ENCODE measurements at regions not wholly inside any gene's neighbourhood (a gene's known extent, or its start where the extent isn't known, plus 50 kb on each side); places are given as distances from the start of the nearest gene placed in this dataset.

DNA sequence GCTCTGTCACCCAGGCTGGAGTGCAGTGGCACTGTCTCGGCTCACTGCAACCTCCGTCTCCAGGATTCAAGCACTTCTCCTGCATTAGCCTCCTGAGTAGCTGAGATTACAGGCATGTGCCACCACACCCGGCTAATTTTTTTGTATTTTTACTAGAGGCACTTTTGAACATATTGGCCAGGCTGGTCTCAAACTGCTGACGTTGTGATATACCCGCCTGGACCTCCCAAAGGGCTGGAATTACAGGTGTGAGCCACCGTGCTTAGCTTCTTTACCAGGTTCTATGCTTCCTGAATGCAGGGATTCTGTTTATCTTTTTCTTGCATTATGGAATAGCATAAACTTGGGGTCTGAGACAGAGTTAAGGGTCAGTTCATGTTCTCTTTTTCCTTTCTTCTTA lies 317.9 kb upstream of the RBFOX1 start:
- no peak for DNase-seq (ENCODE audit: low read depth)

DNA sequence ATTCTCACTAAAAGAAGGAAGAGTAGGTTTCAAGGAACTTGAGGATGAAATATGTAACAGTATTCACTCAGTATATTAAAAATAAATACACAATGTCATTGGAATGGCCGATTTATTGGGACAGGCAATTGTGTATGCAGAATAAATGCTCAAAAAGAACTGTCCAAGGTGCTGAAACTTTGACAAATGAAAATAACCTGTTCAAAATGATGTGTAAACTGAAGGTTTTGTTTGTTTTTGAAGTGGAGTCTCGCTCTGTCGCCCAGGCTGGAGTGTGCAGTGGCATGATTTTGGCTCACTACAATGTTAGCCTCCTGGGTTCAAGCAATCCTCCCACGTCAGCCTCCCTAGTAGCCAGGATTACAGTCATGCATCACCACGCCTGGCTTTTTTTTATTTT lies 318.7 kb upstream of the RBFOX1 start:
- no peak for DNase-seq (ENCODE audit: low read depth)

DNA sequence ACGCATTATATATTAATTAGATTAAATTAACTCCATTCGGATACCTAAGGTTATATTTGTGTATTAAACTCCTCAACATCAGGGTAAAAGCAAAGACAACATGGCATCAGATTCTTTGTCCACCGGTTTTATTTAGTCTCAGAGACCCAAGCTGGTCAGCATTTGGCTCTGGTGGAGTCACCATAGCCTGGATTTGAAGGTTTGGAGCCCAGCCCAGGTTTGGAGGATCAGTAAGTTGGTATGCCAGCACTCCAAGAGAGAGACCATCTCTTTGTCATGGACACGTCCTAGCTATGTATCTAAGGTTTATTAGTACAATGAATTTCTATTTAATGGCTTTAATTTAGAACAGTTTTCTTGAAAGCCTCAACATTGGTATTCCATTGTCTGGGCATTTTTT lies 328.4 kb upstream of the RBFOX1 start:
- DNase-seq (ENCODE audit: low read depth) = no peak

DNA sequence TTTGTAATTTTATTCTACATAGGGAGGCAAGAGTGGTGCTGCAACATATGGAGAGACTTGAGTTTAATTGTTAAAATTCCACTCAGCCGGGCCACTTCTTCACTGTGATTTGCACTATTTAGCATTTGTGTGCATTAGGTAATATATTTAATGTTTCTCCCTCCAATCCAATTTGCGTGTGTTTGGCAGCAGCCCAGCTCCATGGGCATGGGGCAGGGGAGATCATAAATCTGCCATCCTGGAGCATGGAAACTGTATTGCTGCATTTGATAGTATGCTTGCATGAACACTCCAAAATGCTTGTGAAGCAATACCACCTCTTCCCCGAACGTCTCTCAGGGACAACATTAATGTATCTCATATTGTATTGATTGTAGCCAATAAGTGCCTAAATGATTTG lies 339.1 kb upstream of the RBFOX1 start:
- DNase-seq (ENCODE audit: low read depth) = no peak

DNA sequence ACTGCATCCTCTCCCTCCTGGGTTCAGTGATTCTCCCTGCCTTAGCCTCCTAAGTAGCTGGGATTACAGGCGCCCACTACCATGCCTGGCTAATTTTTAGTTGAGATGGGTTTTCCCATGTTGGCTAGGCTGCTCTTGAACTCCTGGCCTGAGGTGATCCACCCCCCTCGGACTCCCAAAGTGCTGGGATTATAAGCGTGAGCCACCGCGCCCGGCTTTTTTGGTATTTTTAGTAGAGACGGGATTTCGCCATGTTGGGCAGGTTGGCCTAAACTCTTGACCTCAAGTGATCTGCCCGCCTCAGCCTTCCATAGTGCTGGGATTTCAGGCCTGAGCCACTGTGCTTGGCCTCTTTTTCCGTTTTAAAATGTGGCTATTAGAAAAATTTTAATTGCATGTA lies 343.8 kb upstream of the RBFOX1 start:
- no peak for DNase-seq (ENCODE audit: low read depth)

GRCh38 chr16:6977916-6978315 lies 354.7 kb upstream of the RBFOX1 start:
- DNase-seq (ENCODE audit: low read depth) = no peak

DNA sequence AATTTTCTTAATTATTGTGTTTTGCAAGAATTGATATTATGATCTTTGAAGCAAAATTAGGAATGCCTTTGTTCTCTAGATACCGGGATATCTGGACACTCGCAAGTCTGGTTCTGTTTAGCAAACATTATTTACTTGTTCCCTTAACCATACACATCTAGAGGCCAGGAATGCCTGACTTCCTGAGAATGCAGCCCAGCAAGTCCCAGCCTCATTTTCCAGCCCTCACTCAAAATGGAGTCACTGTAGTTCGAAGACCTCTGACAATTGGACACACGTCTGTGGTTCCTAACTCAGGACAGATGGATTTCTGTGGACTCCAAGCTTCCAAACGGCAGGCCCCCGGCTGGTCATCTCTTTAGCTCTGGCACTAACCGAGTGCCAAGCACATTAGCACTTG lies 355.4 kb upstream of the RBFOX1 start:
- no peak for DNase-seq (ENCODE audit: low read depth)

GRCh38 chr16:6976716-6977115 lies 355.9 kb upstream of the RBFOX1 start:
- no peak for DNase-seq (ENCODE audit: low read depth)

- no peak for DNase-seq (ENCODE audit: low read depth)
These were observed 362.3 kb upstream of the RBFOX1 start for GRCh38 chr16:6970171-6970857.

DNA sequence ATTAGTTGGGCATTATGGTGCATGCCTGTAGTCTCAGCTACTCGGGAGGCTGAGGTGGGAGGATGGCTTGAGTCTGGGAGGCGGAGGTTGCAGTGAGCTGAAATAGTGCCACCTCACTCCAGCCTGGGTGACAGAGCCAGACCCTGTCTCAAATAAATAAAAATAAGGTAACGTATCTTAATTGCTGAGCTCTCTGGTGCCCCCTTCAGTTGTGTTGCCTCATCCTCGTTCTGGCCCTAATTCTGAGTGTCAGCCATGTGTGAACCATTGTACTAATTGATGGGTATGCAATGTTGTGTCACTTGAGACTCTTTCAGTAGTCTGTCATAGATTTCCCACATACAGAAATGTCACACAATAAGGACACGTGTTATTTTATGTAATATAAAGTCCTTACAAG lies 363.1 kb upstream of the RBFOX1 start:
- no peak for DNase-seq (ENCODE audit: low read depth)

GRCh38 chr16:6967796-6968320 lies 364.8 kb upstream of the RBFOX1 start:
- DNase-seq (ENCODE audit: low read depth) = no peak

DNA sequence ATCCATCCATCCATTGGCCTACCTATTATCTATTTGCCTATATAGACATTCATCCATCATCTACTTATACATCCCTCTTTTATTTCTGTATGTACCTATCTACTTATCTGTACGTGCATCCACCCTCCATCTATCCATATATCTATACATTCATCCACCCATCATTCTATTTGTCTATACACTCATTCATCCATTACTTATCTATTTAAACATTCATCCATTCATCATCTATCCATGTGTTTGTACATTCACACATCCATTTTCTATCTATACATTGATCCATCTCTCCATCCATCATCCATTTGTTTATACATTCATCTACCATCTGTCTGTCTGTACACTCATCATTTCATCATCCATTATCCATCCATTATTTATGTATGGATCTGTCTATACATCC lies 365.7 kb upstream of the RBFOX1 start:
- DNase-seq (ENCODE audit: low read depth) = no peak

DNA sequence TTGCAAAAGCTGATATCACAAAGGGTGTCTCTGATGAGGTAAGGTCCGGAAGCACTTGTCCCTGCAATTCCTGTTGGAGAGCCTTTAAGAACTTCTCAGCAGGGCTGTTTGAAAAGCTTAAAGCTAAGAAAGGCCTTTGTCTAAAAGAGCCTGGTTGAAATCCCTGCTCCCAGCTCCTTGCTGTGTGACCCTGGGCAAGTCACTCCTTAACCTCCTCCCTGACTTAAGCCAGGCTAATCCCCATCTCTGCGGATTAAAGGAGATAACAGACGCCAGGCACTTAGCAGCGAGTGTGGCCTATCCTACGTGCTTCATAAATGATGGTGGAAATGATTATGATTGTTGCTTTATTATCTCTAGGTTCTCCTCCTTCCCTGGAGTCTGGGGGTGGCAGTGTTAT lies 368.0 kb upstream of the RBFOX1 start:
- no peak for DNase-seq (ENCODE audit: low read depth)

DNA sequence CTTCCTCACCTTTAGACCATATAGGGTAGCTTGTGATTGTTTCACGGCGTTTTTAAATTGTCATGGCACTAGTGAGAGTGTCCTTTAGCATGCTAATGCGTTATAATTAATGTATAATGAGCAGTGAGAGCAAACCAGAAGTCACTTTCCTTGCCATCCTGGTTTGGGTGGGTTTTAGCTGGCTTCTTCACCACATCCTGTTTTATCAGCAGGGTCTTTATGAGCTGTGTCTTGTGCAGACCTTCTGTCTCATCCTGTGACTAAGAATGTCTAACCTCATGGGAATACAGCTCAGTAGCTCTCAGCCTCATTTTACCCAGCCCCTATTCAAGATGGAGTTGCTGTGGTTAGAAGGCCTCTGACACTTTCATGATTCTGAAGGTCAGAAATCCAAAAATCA lies 370.9 kb upstream of the RBFOX1 start:
- DNase-seq (ENCODE audit: low read depth) = no peak

DNA sequence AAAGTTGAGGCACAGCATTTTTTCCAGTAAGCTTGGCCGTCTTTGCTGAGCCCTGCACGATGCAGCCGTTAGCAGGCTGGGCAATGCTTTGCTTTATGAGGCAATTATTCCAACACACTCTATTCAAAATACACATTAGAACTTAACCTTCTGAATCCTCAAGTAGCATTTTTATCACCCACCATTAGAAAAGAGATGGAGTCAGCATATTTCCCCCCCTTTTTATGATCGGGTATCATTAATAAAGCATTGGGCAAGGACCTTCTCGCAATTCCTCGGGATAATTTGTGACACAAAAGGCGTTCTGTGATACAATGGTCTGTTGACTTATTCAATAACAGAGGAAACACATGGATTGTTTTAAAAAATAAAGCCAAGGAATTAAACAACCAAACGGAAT lies 374.5 kb upstream of the RBFOX1 start:
- DNase-seq (ENCODE audit: low read depth) = no peak

DNA sequence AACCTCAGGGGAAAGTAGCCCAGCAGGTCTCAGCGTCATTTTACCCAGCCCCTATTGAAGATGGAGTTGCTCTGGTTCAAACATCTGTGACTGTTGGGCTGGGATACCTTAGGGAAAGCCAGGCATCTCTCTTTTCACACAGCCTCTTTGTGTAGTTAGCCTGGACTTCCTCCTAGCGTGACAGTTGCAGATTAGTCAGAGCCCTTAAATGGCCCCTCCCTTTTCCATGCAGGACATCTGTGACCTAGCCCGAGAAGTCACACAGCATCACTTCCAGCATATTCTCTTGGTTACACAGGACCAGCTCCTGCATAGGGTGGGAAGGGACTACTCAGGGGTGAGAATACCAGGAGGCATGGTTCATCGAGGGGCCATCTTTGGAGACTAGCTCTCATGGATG lies 375.0 kb upstream of the RBFOX1 start:
- DNase-seq (ENCODE audit: low read depth) = no peak

DNA sequence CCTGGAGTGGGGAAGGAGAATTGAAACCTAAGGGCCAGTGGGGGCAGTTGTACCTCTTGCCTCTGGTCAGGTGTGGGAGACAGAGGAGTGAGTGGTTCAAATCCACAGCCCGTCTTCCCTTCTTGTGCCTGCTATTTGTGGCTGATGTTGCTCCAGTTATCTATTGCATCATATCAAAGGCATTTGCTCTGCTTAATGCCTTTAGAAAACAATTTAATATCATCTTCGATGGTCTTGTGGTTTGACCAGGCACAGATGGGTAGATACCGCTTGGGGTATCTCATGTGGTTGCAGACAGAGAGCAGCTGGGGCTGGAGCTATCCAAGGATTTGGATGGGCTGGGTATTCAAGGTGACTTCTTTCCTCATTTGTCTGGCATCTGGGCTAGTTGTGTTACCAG lies 376.1 kb upstream of the RBFOX1 start:
- DNase-seq (ENCODE audit: low read depth) = no peak

DNA sequence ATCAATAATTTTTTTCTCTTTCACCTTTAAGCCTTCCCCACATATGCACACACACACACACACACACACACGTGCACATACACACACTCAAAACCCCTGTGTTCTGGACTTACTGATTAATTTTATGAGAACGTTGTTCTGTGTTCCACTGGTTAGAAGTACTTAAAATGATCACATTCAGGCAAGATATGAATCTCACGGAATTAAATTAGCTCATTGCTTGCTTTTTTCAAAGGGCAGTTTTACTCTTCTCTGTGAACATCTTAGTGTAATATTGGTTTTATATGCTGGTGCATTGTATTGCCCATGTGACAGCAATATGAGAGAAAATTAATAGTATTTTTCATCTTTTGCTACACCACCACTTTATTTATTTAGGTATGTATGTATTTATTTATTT lies 377.3 kb upstream of the RBFOX1 start:
- DNase-seq (ENCODE audit: low read depth) = no peak

GRCh38 chr16:6949240-6949639 lies 383.4 kb upstream of the RBFOX1 start:
- DNase-seq (ENCODE audit: low read depth) = no peak

DNA sequence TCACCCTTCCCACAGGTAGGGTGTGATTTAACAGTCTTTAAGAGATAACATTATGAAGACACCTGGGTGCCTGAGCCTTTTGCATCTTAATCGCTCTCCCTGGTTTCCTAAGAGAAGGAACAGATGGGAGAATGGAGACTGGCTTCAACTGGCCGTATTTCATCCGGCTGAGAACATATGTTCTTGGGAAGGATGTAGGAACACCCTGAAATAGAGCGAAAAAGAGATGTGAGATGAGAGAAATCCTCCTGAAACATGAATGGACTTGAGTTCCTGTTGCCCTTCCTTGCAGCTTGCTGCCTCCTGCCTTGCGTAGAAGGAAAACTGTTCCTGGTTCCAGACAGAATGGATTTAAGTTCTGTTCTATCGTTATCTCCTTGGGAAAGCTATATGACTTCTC lies 385.4 kb upstream of the RBFOX1 start:
- no peak for DNase-seq (ENCODE audit: low read depth)

DNA sequence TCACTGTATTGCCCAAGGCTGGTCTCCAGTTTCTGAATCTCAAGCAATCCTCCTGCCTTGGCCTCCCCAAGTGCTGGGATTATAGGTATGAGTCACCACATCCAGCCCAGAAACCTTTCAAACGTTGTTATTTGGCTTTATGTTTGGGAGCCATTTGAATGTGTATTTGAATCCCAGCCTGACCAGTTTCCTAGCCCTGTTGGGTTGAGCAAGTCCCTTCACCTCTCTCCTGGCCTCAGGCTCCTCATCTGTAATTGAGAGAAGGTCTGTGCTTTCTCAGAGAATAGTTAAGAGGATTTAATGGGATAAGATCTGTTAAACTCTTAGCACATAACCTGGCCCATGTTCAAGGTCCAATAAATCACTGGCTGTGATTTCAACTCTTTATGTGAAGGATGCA lies 385.8 kb upstream of the RBFOX1 start:
- no peak for DNase-seq (ENCODE audit: low read depth)

DNA sequence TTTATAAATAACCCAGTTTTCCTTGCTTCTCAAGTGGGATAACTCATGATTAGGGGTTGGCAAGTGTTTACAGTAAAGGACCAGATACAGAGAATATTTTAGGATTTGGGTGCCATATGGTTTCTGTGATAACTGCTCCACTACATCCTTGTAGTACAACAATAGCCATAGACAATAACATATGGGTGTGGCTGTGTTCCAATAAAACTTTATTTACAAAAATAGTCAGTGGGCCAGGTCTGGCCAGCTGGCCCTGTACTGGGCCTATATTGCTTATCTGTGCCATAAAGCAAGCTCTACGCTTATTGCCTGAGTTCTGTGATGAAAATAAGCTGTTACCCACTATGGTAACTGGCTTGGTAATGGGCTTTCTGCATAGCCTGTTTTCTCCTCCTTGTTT lies 386.5 kb upstream of the RBFOX1 start:
- no peak for DNase-seq (ENCODE audit: low read depth)

- no peak for DNase-seq (ENCODE audit: low read depth)
These were observed 391.7 kb upstream of the RBFOX1 start for GRCh38 chr16:6940968-6941367.

- no peak for DNase-seq (ENCODE audit: low read depth)
These were observed 395.0 kb upstream of the RBFOX1 start for GRCh38 chr16:6937641-6938040.

Measured in activated T-cell treated with anti-CD3 and anti-CD28 coated beads for 48 hours (primary cell).